Fibroblast of skin of right biceps (primary cell): ENCODE measurements at regions not wholly inside any gene's neighbourhood (a gene's known extent, or its start where the extent isn't known, plus 50 kb on each side); places are given as distances from the start of the nearest gene placed in this dataset.
A peak's percentile ranks its signal among the peaks of the same experiment; 100 is the strongest.
"Not testable (repeated sequence)": the region's sequence is repeated elsewhere in the genome, so short reads cannot be mapped to it uniquely, and the experiment has no call there.

Experiments
- DNase-seq: peaks from one replicate; pipeline ENCODE4 v3.0.0-alpha.2; 2013

- no peak for DNase-seq
Measured at GRCh38 chr5:131107128-131107527, 57.9 kb downstream of the HINT1 start.

- DNase-seq = peak; percentile 16
Measured at GRCh38 chr5:131104169-131104808, 60.8 kb downstream of the HINT1 start.

DNA sequence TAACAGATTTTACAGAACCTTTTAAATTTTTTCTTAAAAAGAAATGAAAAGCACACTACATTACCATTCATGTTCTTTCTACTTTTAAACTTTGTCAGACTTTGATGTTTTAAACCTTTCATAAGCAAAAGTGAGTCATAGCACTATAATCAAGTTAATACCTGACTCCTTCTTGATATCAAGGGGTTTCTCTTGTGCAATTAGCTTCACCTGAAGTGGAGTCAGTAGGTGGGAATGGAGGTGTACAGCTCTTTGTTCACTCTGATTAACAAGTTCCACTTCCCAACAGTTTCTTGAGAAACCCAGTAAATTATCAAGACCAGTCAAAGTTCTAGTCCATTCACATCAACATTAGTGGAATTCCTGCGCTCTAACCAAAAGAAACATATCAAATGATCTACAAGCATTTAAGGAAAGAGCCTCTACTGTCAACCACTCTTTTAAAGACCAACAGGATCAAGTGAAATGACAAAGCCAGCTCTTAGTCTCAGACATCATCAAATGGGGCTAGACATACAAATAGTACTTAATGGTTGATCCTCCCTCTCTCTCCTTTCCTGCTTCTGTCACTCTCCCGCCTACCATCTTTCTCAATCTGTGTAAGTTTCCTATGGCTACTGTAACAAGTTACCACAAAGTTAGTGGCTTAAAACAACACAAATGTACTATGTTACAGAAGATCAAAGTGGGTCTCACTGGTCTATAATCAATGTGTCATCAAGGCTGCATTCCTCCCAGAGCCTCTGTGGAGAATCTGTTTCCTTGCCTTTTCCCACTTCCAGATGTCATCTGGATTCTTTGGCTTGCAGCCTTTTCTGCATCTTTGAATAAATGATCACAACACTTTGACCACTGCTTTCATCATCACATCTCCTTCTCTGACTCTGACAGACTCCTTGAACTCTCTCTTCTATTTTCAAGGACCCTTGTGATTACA, 68.0 kb downstream of the HINT1 start:
- peak; percentile 49 for DNase-seq

GRCh38 chr5:131095561-131095960, 69.5 kb downstream of the HINT1 start:
- DNase-seq = not testable (repeated sequence)

GRCh38 chr5:131084436-131084835, 80.6 kb downstream of the HINT1 start:
- no peak for DNase-seq

GRCh38 chr5:131081913-131082488, 83.1 kb downstream of the HINT1 start:
- peak; percentile 64 for DNase-seq

DNA sequence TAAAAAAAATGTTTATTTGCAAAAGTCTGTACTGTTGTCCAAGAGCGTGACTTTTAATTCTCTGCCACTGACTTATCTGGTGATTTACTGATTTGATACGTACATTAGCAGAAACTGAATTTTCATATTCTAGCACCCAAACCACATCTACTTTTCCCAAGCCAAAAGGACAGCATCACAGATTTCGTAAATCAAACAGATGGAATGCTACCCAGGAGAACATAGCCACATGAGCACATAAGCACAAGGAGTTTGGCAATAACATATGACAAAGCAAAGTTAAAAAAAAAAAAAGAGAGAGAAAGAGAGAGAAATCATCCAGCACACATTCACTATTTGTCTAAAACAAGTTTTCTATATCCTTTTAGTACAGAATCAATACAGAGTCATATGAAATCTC, 83.7 kb downstream of the HINT1 start:
- peak; percentile 69 for DNase-seq

DNA sequence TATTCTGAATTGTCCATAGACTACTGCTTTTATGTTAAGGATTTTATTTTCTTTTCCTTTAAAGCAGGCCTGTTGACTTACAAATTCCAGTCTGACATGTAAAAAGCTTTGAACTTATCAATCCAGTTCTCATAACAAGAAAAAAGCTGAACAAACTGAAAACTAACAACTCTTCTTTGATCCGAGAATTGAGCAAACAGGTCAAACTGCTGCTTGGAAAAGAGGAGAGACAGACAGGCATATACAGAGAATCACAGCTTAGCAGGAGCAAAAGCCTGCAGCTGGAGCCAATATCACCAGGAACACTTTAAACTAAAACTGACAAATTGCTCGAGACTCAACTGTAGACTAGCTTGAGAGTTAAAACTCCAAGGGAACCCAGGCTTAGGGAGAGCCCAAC, 85.8 kb downstream of the HINT1 start:
- DNase-seq = no peak

GRCh38 chr5:131068893-131069643, 96.0 kb downstream of the HINT1 start:
- no peak for DNase-seq

GRCh38 chr5:131068076-131068475, 97.0 kb downstream of the HINT1 start:
- no peak for DNase-seq

DNA sequence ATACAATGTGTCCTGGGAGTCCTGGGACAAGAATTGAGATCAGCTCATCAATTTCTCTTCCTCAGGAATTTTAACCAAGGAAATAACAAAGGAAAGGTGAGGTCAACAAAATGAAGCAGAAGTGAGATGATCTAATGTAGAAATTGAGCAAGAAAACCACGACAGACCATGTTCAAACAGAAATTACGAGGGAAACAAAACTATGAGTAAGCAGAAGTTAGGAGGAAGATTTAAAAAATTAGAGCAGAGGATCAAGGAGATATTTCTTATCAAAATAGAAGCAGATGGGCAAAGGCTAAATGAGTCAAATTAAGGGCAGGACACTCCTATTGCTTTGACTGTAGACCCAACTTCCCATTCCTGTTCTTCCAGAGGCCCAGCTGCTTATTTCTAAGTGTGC, 97.4 kb downstream of the HINT1 start:
- DNase-seq = no peak

DNA sequence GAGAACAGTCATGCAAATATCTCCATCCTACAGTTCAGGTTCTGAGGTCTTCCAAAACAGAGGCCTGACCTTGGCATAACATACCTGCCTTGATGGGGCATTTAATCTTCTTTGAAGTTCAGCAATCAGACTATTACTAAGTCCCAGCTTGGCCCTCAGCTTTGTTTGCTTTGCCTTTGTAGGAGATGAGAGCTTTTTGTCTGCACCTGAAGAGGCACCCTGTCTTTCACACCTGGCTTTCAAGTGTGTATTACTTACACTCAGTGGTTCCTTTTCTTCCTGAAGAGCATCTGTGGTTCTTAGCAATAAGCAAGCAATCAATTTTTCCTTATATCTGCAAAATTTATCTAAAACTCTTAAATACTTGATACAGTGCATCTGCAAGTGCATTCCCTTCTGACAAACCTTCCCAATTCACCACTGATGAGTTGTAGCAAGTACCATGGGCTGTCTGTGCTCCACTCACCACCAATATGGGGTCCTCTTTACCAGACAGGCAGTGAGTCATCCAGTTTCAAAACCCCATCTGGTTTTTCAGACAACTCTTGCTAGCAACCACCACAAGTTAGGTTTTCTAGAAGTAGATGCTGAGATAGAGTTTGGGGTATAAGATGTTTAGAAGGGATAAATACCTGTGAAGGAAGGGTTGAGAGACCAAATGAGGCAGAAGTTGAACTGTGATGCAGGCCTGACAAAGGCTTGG, 100.2 kb downstream of the HINT1 start:
- DNase-seq = no peak

- DNase-seq = no peak
Measured at GRCh38 chr5:131042021-131042789, 122.9 kb downstream of the HINT1 start.

DNA sequence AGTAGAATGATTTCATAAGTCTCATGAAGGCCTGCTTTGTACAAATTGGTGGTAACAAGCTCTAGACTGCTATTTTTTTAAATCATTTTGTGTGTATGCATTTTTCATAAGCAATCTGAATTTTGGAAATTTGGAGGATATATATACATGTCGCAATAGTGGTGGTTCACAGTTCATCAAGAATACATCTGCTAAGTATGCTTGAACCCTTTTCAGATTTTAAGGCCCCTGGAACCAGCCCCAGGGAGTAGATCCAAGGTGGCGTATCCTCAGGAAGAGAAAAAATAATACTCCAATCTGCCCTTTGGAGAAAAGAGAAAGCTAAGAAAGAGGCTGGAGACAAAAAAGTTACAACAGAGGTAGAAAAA, 141.6 kb downstream of the HINT1 start:
- DNase-seq = no peak

GRCh38 chr5:131022811-131023497, 142.1 kb downstream of the HINT1 start:
- no peak for DNase-seq

- DNase-seq = no peak
Measured at GRCh38 chr5:131021646-131022045, 143.4 kb downstream of the HINT1 start.

- no peak for DNase-seq
Measured at GRCh38 chr5:131019601-131020315, 145.3 kb downstream of the HINT1 start.

- no peak for DNase-seq
Measured at GRCh38 chr5:131019111-131019510, 145.9 kb downstream of the HINT1 start.

GRCh38 chr5:131008329-131008728, 156.7 kb downstream of the HINT1 start:
- no peak for DNase-seq

DNA sequence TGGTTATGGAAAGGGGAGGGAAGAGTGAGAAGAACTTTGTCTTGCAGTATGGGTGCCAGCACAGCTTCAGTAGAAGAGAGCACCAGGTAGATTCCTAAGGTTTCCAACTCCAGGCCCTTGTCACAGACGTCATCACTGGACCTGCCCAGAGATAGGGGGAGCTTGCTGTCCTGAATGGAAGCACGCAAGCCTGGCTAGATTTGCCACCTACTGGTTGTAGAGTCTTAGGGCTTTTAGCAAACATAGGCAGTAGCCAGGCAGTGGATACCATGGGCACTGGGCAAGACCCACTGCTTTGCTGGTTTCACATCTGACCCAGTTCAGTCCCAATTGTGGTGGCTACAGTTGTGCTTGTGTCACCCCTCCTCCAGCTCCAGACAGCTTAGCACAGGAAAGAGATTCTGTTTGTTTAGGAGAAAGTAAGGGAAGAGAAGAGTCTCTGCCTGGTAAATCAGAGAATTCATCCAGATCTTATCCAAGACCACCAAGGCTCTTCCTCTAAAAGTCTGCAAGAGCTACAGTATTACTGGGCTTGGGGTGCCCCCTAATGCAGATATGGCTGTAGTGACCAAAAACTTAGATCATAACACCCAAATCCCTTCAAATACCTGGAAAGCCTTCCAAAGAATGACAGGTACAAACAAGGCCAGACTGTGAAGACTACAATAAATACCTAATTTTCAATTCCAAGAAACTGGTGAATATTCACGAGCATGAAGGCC, 158.9 kb downstream of the HINT1 start:
- peak; percentile 28 for DNase-seq
